Natural killer cell (primary cell): ENCODE measurements at regions not wholly inside any gene's neighbourhood (a gene's known extent, or its start where the extent isn't known, plus 50 kb on each side); places are given as distances from the start of the nearest gene placed in this dataset.

ENCODE experiments used
- ATAC-seq, 3 donors: fragments of 150-1000 bp in 2 of 3; fragments of 200-7000 bp in 1 of 3; cut with Tn5 transposase; 1 replicate in 1 of 3; 2 replicates in 2 of 3; pipeline ENCODE4 v1.10.0; 2021; ENCODE audit warnings: mild to moderate bottlenecking in 2 of 3, moderate library complexity in 2 of 3
- DNase-seq, 2 donors: peaks; one replicate each; pipeline versions ENCODE4 v3.0.0 to v3.0.0-alpha.2; 2013 to 2021; ENCODE audit warnings: mixed read lengths in 1 of 2
- H3K27ac ChIP-seq: one replicate; pipeline ENCODE4 v1.5.1; 2013; ENCODE audit warnings: mild to moderate bottlenecking, low read length
- H3K27me3 ChIP-seq: one replicate; pipeline ENCODE4 v1.6.1; 2013; ENCODE audit warnings: low read length; ENCODE audit not compliant: control insufficient read depth, insufficient read depth
- H3K36me3 ChIP-seq: one replicate; pipeline ENCODE4 v1.6.1; 2013; ENCODE audit warnings: low read length; ENCODE audit not compliant: control insufficient read depth, insufficient read depth
- H3K4me1 ChIP-seq: one replicate; pipeline ENCODE4 v1.6.1; 2013; ENCODE audit warnings: low read length; ENCODE audit not compliant: control insufficient read depth, insufficient read depth
- H3K4me3 ChIP-seq: one replicate; pipeline ENCODE4 v1.5.1; 2013; ENCODE audit warnings: low read length
- H3K9me3 ChIP-seq: one replicate; pipeline ENCODE4 v1.6.1; 2013; ENCODE audit warnings: low read length; ENCODE audit not compliant: control insufficient read depth, insufficient read depth
- H3K27ac Mint-ChIP-seq, 2 donors: one replicate each; pipeline ENCODE4 v1.8.0; 2022; ENCODE audit warnings: mild to moderate bottlenecking in 2 of 2, mixed read lengths in 2 of 2, moderate library complexity in 1 of 2
- H3K27me3 Mint-ChIP-seq, 2 donors: one replicate each; pipeline ENCODE4 v1.8.0; 2022; ENCODE audit warnings: low read depth in 2 of 2, mixed read lengths in 2 of 2
- H3K36me3 Mint-ChIP-seq: one replicate; pipeline ENCODE4 v1.8.0; 2022; ENCODE audit warnings: mixed read lengths
- H3K4me1 Mint-ChIP-seq, 2 donors: one replicate each; pipeline ENCODE4 v1.8.0; 2022; ENCODE audit warnings: mixed read lengths in 2 of 2
- H3K4me3 Mint-ChIP-seq: one replicate; pipeline ENCODE4 v1.8.0; 2022; ENCODE audit warnings: mild to moderate bottlenecking, moderate library complexity, mixed read lengths
- H3K9me3 Mint-ChIP-seq, 2 donors: one replicate each; pipeline ENCODE4 v1.8.0; 2022; ENCODE audit warnings: mixed read lengths in 2 of 2
- WGBS: methylation state at CpG from one replicate; pipeline ENCODE4 v1.1.7; 2013; ENCODE audit warnings: missing lambda C conversion rate; ENCODE audit not compliant: insufficient coverage; 5-methylcytosine and 5-hydroxymethylcytosine counted together
- intact Hi-C: fragments of 100-400 bp; cut with micrococcal nuclease; formaldehyde crosslinking; loops from one replicate; pipeline ENCODE4 v1.14.2; 2022
- TF ChIP-seq, protein P1 (sequence below): fragments of 200-600 bp; IDR thresholded peaks from one replicate; pipeline ENCODE4 v1.8.0; 2022; ENCODE audit warnings: antibody characterized with exemption

DNA sequence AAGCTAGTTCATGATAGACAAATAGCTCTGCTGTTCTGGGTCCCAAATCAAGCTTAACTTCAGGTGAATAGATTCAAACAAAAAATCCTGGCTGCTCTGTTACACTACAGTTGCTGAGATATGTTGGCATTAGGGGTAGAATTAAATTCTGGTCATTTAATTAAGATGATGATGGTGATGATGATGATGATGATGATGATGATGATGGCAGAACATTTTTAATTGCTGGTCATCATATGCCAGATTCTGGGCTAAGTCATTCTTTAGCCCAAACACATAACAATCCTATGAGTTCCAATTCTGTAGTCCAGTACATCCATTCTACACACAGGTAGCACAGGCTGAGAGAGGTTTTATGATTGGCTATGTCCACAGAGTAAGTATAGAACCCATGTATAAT lies 741.5 kb downstream of the STIM2 start:
- TF ChIP-seq, protein P1, sequence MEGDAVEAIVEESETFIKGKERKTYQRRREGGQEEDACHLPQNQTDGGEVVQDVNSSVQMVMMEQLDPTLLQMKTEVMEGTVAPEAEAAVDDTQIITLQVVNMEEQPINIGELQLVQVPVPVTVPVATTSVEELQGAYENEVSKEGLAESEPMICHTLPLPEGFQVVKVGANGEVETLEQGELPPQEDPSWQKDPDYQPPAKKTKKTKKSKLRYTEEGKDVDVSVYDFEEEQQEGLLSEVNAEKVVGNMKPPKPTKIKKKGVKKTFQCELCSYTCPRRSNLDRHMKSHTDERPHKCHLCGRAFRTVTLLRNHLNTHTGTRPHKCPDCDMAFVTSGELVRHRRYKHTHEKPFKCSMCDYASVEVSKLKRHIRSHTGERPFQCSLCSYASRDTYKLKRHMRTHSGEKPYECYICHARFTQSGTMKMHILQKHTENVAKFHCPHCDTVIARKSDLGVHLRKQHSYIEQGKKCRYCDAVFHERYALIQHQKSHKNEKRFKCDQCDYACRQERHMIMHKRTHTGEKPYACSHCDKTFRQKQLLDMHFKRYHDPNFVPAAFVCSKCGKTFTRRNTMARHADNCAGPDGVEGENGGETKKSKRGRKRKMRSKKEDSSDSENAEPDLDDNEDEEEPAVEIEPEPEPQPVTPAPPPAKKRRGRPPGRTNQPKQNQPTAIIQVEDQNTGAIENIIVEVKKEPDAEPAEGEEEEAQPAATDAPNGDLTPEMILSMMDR, result no peak
- Mint-ChIP-seq H3K36me3 (no peaks in the 10 kb centered on the region), H3K27me3 (no peaks in the 10 kb centered on the region), H3K4me3 (no peak overlapping the region), H3K27ac (no peak overlapping the region), H3K4me1 (no peaks in the 10 kb centered on the region), H3K9me3 (peaks cover 9 to 15% of the 10 kb centered on the region in 2 donors)
- H3K27me3 ChIP-seq, result no peaks in the 10 kb centered on the region
- no peak overlapping the region for H3K27ac ChIP-seq
- intact Hi-C loops, result no loop called here
- H3K4me1 ChIP-seq, result no peaks in the 10 kb centered on the region
- no peaks in the 10 kb centered on the region for H3K9me3 ChIP-seq
- H3K36me3 ChIP-seq, result no peaks in the 10 kb centered on the region
- no peak overlapping the region for H3K4me3 ChIP-seq
- ATAC-seq, result no peak
- no peak for DNase-seq

DNA sequence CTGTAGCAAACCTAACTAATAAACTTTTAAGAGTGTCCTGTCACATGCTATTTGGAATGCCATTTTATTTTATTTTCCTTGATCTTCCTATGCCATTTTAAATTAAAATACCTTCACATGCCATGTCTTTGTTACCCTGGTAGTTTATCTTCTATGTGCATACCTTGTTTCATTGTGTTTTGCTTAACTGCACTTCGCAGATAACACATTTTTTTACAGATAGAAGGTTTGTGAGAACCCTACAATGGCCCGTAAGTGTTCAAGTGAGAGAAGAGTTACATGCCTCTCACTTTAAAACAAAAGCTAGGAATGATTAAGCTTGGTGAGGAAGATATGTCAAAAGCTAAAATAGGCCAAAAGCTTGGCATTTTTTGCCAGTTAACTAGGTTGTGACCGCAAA lies 744.1 kb downstream of the STIM2 start:
- H3K9me3 ChIP-seq, result no peaks in the 10 kb centered on the region
- H3K27me3 ChIP-seq, result no peaks in the 10 kb centered on the region
- Mint-ChIP-seq H3K9me3 (peaks cover 7 to 15% of the 10 kb centered on the region in 2 donors), H3K4me3 (no peak overlapping the region), H3K27ac (no peak overlapping the region), H3K4me1 (no peaks in the 10 kb centered on the region), H3K27me3 (no peaks in the 10 kb centered on the region), H3K36me3 (no peaks in the 10 kb centered on the region)
- no peak for DNase-seq
- H3K27ac ChIP-seq, result no peak overlapping the region
- no peak for ATAC-seq
- intact Hi-C loops, result no loop called here
- TF ChIP-seq, protein P1, result no peak
- no peaks in the 10 kb centered on the region for H3K36me3 ChIP-seq
- no peak overlapping the region for H3K4me3 ChIP-seq
- H3K4me1 ChIP-seq, result no peaks in the 10 kb centered on the region
- WGBS, result 75% methylated on average over 3 of the region's 3 CpGs

DNA sequence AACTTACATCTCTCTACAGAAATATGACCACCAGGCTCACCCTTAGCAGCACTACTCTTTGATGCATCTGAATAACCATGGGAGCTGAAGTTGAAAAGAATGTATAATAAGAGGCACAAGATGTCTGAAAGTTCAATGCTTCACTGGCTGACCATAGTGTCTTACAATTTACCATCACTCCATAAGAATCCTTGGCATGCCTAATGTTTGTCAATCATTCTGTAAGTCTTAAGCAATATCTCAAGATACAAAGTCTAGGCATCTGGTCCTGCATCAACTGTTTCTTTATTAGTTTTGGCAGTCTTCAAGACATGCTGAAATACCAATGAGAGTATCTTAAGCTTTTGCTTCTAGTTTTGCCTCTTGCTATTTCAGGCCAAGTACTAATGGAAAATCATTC lies 755.5 kb downstream of the STIM2 start:
- intact Hi-C loops, result no loop called here

DNA sequence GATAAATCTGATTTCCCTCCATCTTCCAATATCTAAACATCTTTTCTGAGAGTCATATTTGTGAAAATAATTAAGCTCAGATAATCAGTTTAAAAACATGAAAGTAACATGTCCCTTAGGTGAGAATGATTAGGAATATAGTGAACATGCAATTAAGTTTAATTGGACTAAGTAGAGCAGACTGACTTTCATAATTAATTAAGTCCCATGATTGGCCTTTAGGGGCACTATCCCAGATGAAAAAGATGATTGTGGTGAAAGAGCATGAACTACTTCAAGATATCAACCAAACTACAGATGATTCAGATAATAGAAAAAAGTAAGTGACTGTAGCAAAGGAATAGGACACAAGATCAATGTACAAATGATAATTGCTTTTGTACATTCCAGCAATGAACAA lies 758.8 kb downstream of the STIM2 start:
- H3K36me3 Mint-ChIP-seq, result no peaks in the 10 kb centered on the region
- DNase-seq, result no peak
- TF ChIP-seq, protein P1, result no peak
- ATAC-seq, result no peak
- H3K27me3 Mint-ChIP-seq, result no peaks in the 10 kb centered on the region
- no peaks in the 10 kb centered on the region for H3K4me1 Mint-ChIP-seq
- Histone ChIP-seq H3K27ac (no peak overlapping the region), H3K4me1 (no peaks in the 10 kb centered on the region), H3K9me3 (no peaks in the 10 kb centered on the region), H3K4me3 (no peak overlapping the region), H3K27me3 (no peaks in the 10 kb centered on the region), H3K36me3 (no peaks in the 10 kb centered on the region)
- no peak overlapping the region for H3K27ac Mint-ChIP-seq
- H3K4me3 Mint-ChIP-seq, result no peak overlapping the region
- intact Hi-C loops, result no loop called here
- peaks cover 7 to 8% of the 10 kb centered on the region in 2 donors for H3K9me3 Mint-ChIP-seq

More for the DNA sequence above, 755.5 kb downstream of the STIM2 start:
- TF ChIP-seq, protein P1, result no peak
- Histone ChIP-seq H3K27ac (no peak overlapping the region), H3K27me3 (no peaks in the 10 kb centered on the region), H3K36me3 (no peaks in the 10 kb centered on the region), H3K4me3 (no peak overlapping the region), H3K4me1 (no peaks in the 10 kb centered on the region), H3K9me3 (no peaks in the 10 kb centered on the region)
- Mint-ChIP-seq H3K9me3 (peaks cover 11% of the 10 kb centered on the region in 2 donors), H3K27ac (no peak overlapping the region), H3K4me1 (no peaks in the 10 kb centered on the region), H3K27me3 (no peaks in the 10 kb centered on the region), H3K36me3 (no peaks in the 10 kb centered on the region), H3K4me3 (no peak overlapping the region)
- ATAC-seq (no peak), DNase-seq (no peak)
